NB4 (cell line): ENCODE measurements at regions not wholly inside any gene's neighbourhood (a gene's known extent, or its start where the extent isn't known, plus 50 kb on each side); places are given as distances from the start of the nearest gene placed in this dataset.

Source experiments
- CTCF ChIP-seq: IDR thresholded peaks from one replicate; pipeline ENCODE4 v1.5.1; 2012; ENCODE audit warnings: low read depth, low read length
- MAX ChIP-seq: IDR thresholded peaks from 2 replicates; pipeline ENCODE4 v1.6.1; 2011; ENCODE audit warnings: low read depth, low read length
- MYC ChIP-seq: IDR thresholded peaks from 2 replicates; pipeline ENCODE4 v1.6.1; 2011; ENCODE audit warnings: low read depth, low read length
- POLR2A ChIP-seq: IDR thresholded peaks from 2 replicates; pipeline ENCODE4 v1.6.1; 2011; ENCODE audit warnings: mild to moderate bottlenecking; ENCODE audit not compliant: insufficient read length; ENCODE audit errors: extremely low read depth

- TF ChIP-seq POLR2A (no peak), CTCF (no peak), MAX (no peak), MYC (no peak)
Measured at GRCh38 chr1:212555426-212555825, 53.1 kb upstream of the ATF3 start.
